H1 (cell line): ENCODE measurements at regions not wholly inside any gene's neighbourhood (a gene's known extent, or its start where the extent isn't known, plus 50 kb on each side); places are given as distances from the start of the nearest gene placed in this dataset.

Experiments used
- BCL11A ChIP-seq, 2 experiments: IDR thresholded peaks; one replicate each; pipeline ENCODE4 v1.6.1; 2011; ENCODE audit warnings: low read depth in 2 of 2, low read length in 2 of 2, mild to moderate bottlenecking in 2 of 2
- EZH2 ChIP-seq: fragments of 200-600 bp; sonication (generic); IDR thresholded peaks from 2 replicates; pipeline ENCODE4 v1.7.1; 2012; ENCODE audit warnings: low read depth, mild to moderate bottlenecking, moderate library complexity, low read length, inconsistent platforms; ENCODE audit not compliant: severe bottlenecking
- HDAC2 ChIP-seq, 2 experiments: fragments of 300-600 bp in 1 of 2; sonication (generic) in 1 of 2; IDR thresholded peaks; 2 replicates each; pipeline ENCODE4 v1.6.1; 2011 to 2012; ENCODE audit warnings: low read depth in 2 of 2, low read length in 2 of 2, mild to moderate bottlenecking in 2 of 2, moderate library complexity in 2 of 2, borderline replicate concordance in 1 of 2, inconsistent platforms in 1 of 2
- POLR2AphosphoS5 ChIP-seq: IDR thresholded peaks from 2 replicates; pipeline ENCODE4 v1.6.1; 2011; ENCODE audit warnings: low read depth, low read length
- SIX5 ChIP-seq: IDR thresholded peaks from 2 replicates; pipeline ENCODE4 v1.6.1; 2011; ENCODE audit warnings: mild to moderate bottlenecking, low read depth, low read length
- TAF1 ChIP-seq: IDR thresholded peaks from 2 replicates; pipeline ENCODE4 v1.6.1; 2011; ENCODE audit warnings: mild to moderate bottlenecking, low read depth, low read length
- TF ChIP-seq, protein P1 (sequence below), 3 experiments: IDR thresholded peaks; 1 replicate in 2 of 3; 2 replicates in 1 of 3; pipeline versions ENCODE4 v1.5.1 to v1.6.1; 2011; ENCODE audit warnings: low read length in 3 of 3, mild to moderate bottlenecking in 3 of 3, inconsistent platforms in 2 of 3, low read depth in 1 of 3, moderate library complexity in 1 of 3; ENCODE audit not compliant: insufficient read depth in 1 of 3; ENCODE audit errors: control extremely low read depth in 1 of 3
- TF ChIP-seq, protein P2 (sequence below): IDR thresholded peaks from 2 replicates; pipeline ENCODE4 v1.6.1; 2012; ENCODE audit warnings: inconsistent platforms

DNA sequence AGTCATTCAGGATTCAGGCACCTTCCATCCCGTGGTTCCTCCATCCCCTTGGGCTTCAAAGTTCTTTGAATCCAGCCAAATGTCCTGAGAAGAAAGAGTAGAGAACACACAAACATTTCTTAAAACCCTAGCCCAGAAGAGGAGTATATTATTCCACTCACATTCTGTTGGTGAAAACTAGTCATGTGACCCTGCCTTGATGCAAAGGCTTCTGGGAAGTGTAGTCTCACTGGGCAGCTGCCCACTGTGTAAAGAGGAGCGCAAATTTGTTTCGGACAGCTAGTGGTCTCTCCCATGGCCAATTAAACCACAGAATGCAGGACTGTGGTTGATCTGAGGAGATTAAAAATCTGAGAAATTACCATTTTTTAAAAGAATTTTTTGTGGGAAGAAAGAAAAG is 304.4 kb downstream of the SUCLA2 start:
- TF ChIP-seq EZH2: no peak
- TF ChIP-seq TAF1: no peak
- TF ChIP-seq, protein P1, sequence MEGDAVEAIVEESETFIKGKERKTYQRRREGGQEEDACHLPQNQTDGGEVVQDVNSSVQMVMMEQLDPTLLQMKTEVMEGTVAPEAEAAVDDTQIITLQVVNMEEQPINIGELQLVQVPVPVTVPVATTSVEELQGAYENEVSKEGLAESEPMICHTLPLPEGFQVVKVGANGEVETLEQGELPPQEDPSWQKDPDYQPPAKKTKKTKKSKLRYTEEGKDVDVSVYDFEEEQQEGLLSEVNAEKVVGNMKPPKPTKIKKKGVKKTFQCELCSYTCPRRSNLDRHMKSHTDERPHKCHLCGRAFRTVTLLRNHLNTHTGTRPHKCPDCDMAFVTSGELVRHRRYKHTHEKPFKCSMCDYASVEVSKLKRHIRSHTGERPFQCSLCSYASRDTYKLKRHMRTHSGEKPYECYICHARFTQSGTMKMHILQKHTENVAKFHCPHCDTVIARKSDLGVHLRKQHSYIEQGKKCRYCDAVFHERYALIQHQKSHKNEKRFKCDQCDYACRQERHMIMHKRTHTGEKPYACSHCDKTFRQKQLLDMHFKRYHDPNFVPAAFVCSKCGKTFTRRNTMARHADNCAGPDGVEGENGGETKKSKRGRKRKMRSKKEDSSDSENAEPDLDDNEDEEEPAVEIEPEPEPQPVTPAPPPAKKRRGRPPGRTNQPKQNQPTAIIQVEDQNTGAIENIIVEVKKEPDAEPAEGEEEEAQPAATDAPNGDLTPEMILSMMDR (IDR thresholded peaks at IDR 0.05; ENCODE audit: control extremely low read depth in 1 of 3, insufficient read depth in 1 of 3, low read depth in 1 of 3, low read length in 3 of 3): no peak
- TF ChIP-seq SIX5: peak; percentile 40; the same call in 1 of the 2 replicates
- no peak for TF ChIP-seq HDAC2 (IDR thresholded peaks at IDR 0.05; ENCODE audit: borderline replicate concordance in 1 of 2, low read depth in 2 of 2, low read length in 2 of 2)
- TF ChIP-seq, protein P2, sequence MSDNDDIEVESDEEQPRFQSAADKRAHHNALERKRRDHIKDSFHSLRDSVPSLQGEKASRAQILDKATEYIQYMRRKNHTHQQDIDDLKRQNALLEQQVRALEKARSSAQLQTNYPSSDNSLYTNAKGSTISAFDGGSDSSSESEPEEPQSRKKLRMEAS: no peak
- no peak for TF ChIP-seq BCL11A (IDR thresholded peaks at IDR 0.05; ENCODE audit: low read depth in 2 of 2, low read length in 2 of 2)
- TF ChIP-seq POLR2AphosphoS5: no peak
